Dedifferentiated amniotic fluid mesenchymal stem cell (primary cell): ENCODE measurements at regions not wholly inside any gene's neighbourhood (a gene's known extent, or its start where the extent isn't known, plus 50 kb on each side); places are given as distances from the start of the nearest gene placed in this dataset.

Experiments used
- DNase-seq: peaks from one replicate; pipeline ENCODE4 v3.0.0-alpha.2; 2016; ENCODE audit errors: extremely low spot score

- DNase-seq = no peak
Observed at GRCh38 chr17:79317916-79318315, 243.3 kb downstream of the ENGASE start.

DNA sequence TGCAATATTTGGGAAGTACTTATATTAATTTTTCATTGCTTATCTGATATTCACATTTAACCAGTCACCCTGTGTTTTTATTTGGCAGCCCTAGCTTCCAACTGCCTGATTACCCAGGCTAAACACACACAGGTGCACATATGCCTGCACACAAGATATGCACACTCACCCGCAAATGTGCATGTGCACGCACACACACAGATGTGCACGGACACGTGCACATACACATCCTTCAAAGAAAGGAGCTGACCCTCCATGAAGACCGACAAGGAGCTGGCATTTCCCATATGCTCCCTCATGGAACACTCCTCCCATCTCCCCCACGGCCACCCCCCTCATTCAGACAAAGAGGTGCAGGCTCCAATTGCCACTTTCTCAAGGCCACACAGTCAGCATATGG lies 242.2 kb downstream of the ENGASE start:
- DNase-seq = no peak

- DNase-seq = no peak
Observed at GRCh38 chr17:79315358-79316105, 240.9 kb downstream of the ENGASE start.

DNA sequence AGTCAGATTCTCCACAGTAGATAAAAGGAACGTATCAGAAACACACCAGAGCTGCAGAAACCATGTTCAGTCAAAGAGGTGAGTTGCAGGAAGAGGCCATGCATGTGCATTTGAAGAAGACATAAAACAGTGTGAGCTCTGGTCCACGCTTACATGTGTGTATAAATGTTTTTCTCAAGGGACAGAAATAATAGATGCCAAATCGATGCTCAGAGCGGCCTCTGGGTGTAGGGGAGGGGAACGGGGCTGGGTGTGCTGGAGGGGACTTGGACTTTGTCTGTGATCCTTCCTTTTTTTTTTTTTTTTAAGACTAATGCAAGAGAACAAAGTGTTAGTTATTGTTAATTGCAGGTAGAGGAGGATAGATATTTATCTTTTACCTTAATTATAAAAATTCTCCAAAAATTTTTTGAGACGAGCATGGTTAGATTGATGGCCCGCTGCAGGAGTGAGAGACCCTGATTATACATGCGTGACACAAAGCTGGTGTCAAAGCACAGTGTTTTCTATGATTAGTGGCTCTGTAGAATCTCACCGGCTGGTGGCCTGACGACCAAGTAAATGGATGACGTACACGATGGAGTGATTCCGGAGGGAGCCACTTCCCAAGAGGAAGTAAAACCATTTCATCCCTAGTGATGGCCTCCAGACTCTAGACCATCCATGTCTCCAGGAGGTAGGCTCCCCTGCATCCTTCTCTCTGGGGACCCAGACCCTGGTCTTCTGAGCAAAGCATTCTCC lies 240.2 kb downstream of the ENGASE start:
- DNase-seq = no peak

GRCh38 chr17:79311373-79311772 lies 236.7 kb downstream of the ENGASE start:
- DNase-seq = no peak

DNA sequence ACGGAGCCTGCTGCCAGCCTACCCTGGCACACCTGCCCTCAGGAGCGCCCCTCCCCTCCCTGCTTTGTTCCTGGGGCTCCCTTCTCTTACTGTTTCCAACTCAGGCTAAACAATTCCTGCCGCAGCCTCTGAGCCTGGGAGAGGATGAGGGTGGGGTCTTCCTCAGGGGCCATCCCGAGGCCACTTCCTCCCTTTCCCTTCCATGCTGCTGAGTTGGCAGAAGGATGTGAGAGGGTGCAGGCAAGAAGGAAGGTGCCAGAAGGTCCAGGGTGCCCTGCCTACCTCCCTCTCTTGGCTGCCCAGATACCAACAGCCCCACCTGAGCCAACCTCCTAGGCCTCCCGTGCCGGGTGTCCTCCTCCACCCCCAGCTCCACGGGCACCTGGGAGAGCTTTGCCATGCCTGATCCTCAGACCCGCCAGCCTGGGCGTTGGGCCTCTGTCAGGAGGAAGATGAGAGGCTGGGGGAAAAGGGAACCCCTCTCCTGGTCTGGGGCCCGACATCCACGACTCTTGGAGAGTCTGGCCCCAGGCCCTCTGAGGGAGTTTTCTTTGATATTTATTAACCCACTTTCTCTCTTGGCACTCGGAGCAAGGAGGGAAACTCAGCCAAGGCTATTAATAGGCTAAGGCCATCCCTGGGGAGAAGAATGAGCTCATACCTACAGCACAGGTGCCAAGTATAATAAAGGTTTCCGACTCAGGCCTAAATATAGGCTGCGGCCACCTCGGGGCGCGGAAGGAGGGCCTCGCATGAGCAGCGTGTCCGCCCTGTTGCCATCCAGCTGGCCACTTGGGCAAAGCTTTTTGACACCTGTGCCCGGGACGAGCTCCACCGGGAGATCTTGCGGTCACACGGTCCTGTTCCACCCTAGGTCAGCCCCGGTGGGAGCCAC lies 232.0 kb downstream of the ENGASE start:
- DNase-seq = no peak

DNA sequence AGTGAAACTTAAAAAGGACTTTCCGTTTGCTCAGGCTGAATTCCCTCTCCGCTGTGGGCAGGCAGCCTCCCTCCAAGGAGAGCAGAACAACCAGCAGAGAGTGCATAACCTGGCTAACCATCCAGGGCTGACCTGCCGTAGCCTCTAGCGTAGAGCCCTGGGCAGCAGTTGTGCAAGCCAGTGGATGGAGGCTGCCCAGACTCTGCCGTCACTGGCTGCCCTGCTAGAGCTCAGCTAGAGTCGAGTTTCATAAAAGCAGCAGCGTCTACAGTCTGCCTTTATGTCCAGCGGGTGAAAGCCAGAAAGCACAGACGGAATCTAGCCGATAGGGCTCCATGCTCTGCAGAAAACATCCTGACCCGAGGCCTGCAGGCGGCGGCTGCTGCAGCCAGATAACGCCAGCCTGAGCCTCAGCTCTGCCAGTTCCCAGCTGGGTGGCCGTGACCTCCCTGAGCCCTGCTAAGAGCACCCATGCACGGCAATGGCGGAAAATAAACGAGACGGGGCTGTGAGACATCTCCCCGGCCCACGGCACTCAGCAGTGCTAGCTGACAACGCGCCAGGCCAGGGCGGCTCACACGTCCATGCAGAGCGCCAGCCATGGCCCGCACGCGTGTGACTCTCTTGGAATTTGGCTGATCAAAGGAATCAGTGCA lies 231.3 kb downstream of the ENGASE start:
- DNase-seq = no peak

DNA sequence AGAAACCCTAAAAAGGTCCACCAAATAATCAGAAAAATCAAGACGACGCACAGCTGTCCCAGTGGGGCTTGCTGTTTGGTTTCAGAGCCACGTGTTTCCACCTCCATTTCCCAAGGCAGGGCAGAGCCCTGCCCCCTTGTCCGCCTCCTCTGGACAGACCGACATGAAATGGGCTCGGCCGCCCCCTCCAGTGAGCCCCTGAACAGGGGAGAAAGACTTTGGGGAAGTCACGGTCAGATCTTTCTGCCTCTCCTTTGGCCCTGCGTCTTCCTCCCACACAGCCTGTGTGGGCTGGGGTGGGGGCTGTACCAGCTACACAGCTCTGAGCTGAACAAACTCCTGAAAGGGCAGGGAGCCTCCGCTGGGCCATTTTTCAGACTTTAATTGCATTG lies 230.7 kb downstream of the ENGASE start:
- no peak for DNase-seq

GRCh38 chr17:79304884-79305283 lies 230.3 kb downstream of the ENGASE start:
- no peak for DNase-seq

GRCh38 chr17:79303641-79304205 lies 229.1 kb downstream of the ENGASE start:
- DNase-seq = no peak

DNA sequence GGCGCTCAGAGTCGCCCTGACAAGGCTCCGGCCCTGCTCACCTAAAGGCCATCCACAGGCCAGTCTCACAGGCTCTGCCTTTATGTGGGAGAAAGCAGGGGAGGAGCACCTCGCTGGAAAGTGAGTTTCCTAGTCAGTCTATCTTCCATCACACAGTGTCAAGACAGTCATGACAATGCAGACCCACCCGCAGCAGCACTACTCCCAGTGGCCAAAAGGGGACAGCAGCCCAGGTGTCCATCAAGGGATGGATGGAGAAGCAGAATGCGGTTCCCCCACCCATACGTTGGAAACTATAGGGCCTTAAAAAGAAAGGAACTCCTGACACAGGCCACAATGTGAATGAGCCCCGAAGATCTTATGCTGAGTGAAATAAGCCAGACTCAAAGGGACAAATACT lies 226.8 kb downstream of the ENGASE start:
- DNase-seq = no peak

GRCh38 chr17:79299349-79299748 lies 224.7 kb downstream of the ENGASE start:
- DNase-seq = no peak

DNA sequence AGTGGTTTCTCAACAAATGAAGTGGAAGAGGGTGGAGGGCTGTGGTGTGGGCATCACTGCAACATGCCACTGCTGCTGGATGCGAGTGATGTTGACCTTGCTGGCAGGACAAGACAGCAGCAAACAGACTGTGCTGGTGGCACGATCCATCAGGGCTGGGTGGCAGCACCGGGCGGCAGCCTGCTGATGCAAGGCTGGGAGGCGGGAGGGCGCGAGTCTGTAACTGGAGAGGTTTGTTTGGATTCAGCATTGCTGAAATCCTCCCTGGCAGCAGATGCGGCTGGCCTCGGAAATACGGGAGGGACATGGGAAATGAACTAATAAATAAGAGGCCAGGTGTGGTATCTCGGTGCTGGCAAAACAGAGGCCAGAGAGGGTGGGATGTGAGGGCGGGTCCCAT lies 224.2 kb downstream of the ENGASE start:
- DNase-seq = no peak

DNA sequence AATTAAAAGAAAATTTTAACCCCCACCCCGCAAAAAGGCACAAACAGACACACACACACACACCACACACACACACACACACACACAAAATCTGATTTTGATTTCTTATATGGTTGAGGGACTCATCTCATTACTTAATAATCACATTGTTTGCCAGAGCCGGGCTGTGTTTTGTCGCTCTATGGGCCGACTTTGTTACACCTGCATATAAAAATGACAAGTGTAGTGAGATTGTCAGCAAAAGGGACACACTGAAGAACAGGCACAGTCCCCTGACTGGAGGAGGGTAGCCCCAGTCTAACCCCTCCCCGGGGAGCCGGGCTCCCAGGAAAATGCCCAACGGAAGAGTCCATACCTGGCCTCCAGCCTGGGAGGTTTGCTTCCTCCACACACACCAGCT lies 221.6 kb downstream of the ENGASE start:
- DNase-seq = no peak

- DNase-seq = no peak
Observed at GRCh38 chr17:79295307-79295706, 220.7 kb downstream of the ENGASE start.

GRCh38 chr17:79294459-79295071 lies 219.9 kb downstream of the ENGASE start:
- no peak for DNase-seq

DNA sequence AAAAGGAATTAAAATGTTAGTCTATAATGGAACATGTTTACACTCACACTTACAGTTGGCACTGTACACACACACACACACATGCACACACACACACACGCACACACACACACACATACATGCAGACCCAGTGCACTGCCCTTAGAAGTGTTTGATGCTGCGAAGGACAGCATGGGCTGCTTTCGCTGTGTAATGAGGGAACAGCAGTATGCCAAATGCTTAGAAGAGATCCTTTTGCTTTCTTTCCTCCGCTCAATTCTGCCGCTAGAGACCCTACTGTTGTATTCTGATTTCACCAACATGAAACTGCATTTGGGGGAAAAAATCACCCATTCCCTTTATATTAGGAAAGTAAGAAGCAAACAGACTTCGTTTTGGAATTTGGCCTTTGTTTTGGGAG lies 217.9 kb downstream of the ENGASE start:
- DNase-seq = no peak

- DNase-seq = no peak
Observed at GRCh38 chr17:79291391-79291790, 216.8 kb downstream of the ENGASE start.

DNA sequence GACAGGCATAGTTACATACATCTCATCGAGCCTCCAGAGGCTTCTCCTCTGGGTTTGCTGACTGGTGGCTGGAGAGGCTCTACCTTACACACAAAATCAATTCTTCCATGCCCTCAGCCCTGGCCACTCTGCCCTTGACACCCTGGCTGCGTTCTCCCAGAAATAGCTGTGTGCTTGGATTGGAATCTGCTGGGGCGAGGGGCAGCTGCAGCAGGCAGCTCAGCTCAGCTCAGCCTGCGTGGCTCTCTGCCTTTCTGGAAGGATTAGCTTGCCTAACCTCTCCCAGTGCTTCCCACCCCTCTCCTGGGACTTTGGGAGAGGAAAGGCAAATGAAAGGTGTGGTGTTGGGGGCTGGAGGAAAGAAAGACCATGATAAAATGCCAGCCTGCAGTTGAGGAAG lies 216.1 kb downstream of the ENGASE start:
- DNase-seq = no peak

DNA sequence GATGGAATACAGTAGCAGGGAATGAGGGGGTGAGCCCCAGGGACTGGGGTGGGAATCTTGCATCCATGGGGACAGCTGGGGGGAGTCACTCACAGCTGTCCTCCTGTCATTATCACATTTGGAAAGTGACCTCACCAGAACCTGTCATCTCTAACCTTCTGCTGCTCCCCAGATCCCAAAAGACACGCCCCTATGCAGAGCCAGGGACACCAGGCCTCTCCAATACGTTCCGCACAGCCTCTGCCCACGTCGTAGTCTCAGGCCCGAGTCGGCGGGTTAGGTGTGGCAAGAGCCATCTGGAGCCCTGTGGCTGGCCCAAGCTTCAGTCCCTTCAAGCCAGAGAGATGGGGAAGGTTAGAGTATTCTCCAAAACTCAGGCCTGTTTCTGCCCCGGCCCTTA lies 214.3 kb downstream of the ENGASE start:
- DNase-seq = no peak

DNA sequence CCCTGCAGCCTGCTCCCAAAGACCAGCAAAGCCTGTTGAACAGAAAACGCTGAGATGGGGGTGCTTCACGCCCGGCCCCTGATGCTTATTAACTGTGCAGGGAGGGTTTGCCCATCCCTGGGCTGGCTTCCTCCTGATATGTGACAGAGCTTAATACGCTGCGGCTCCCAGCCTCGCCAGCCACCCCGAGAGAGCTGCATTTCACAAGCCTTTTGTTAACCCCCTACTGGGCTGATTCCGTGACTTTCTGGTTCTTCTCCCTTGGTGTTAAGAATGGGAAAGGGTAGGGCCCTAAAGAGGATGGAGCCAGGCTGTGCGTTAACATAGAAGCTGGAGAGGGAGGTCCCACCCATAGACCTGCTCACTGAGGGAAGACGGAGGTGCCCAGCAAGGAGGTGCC lies 211.8 kb downstream of the ENGASE start:
- DNase-seq = no peak
